B cell (primary cell): ENCODE measurements at regions not wholly inside any gene's neighbourhood (a gene's known extent, or its start where the extent isn't known, plus 50 kb on each side); places are given as distances from the start of the nearest gene placed in this dataset.

Experiments
- ATAC-seq: fragments of 200-7000 bp; cut with Tn5 transposase; one replicate; pipeline ENCODE4 v1.10.0; 2021; ENCODE audit warnings: low read depth, mild to moderate bottlenecking, moderate number of reproducible peaks, moderate library complexity
- CTCF ChIA-PET: fragments of 350-600 bp; sonication (Branson Sonifier 250); formaldehyde crosslinking; loops from one replicate; lab custom pipeline; 2021; ENCODE audit warnings: antibody characterized with exemption, inconsistent platforms; lab: Charles Lee
- POLR2A ChIA-PET: fragments of 350-600 bp; sonication (Branson Sonifier 250); formaldehyde crosslinking; loops from one replicate; lab custom pipeline; 2021; ENCODE audit warnings: antibody characterized with exemption; lab: Charles Lee
- DNase-seq: peaks from one replicate; pipeline ENCODE4 v3.0.0; 2013
- H2AFZ ChIP-seq: 2 replicates; pipeline ENCODE4 v1.6.1; 2012; ENCODE audit warnings: mild to moderate bottlenecking, low read depth, low read length; ENCODE audit not compliant: insufficient read depth, poor library complexity, severe bottlenecking
- H3K27ac ChIP-seq, 2 donors: 1 replicate in 1 of 2; 2 replicates in 1 of 2; pipeline ENCODE4 v1.5.1; 2012 to 2013; ENCODE audit warnings: low read length in 2 of 2, mild to moderate bottlenecking in 2 of 2, moderate library complexity in 1 of 2
- H3K27me3 ChIP-seq, 4 experiments: fragments of 200-600 bp in 1 of 4; sonication (generic) in 1 of 4; replicated peaks in 1 of 4; 1 replicate in 2 of 4; 2 replicates in 2 of 4; pipeline versions ENCODE4 v1.6.1 to v1.7.0; 2013 to 2016; ENCODE audit warnings: low read length in 3 of 4, mild to moderate bottlenecking in 2 of 4, mixed read lengths in 1 of 4, moderate library complexity in 1 of 4; ENCODE audit not compliant: insufficient read depth in 4 of 4, control insufficient read depth in 3 of 4; ENCODE audit errors: control extremely low read depth in 1 of 4
- H3K36me3 ChIP-seq, 2 experiments: replicated peaks in 1 of 2; 1 replicate in 1 of 2; 2 replicates in 1 of 2; pipeline versions ENCODE4 v1.6.1 to v1.7.1; 2013; ENCODE audit warnings: low read length in 1 of 2; ENCODE audit not compliant: insufficient read depth in 2 of 2, control insufficient read depth in 1 of 2; ENCODE audit errors: control extremely low read depth in 1 of 2, extremely low read depth in 1 of 2
- H3K4me1 ChIP-seq, 2 donors: fragments of 200-600 bp in 1 of 2; sonication (generic) in 1 of 2; 1 replicate in 1 of 2; 2 replicates in 1 of 2; pipeline versions ENCODE4 v1.5.1 to v1.6.1; 2013 to 2017; ENCODE audit warnings: low read length in 2 of 2; ENCODE audit not compliant: control insufficient read depth in 2 of 2, insufficient read depth in 2 of 2
- H3K4me2 ChIP-seq: replicated peaks from 2 replicates; pipeline ENCODE3; 2012; ENCODE audit warnings: mild to moderate bottlenecking, low read depth, low read length; ENCODE audit not compliant: poor library complexity, severe bottlenecking
- H3K4me3 ChIP-seq, 5 experiments: fragments of 200-600 bp in 1 of 5; sonication (generic) in 1 of 5; 1 replicate in 3 of 5; 2 replicates in 2 of 5; pipeline versions ENCODE4 v1.5.1 to v1.7.0; 2011 to 2016; ENCODE audit warnings: low read length in 4 of 5, mild to moderate bottlenecking in 4 of 5, low read depth in 2 of 5, control low read depth in 1 of 5, moderate library complexity in 1 of 5; ENCODE audit not compliant: insufficient read depth in 1 of 5; ENCODE audit errors: control extremely low read depth in 1 of 5, extremely low read depth in 1 of 5
- H3K79me2 ChIP-seq: fragments of 200-600 bp; sonication (generic); one replicate; pipeline ENCODE4 v1.6.0; 2016; ENCODE audit warnings: low read length; ENCODE audit not compliant: control insufficient read depth, insufficient read depth
- H3K9ac ChIP-seq: fragments of 200-600 bp; sonication (generic); 2 replicates; pipeline ENCODE4 v1.6.1; 2017; ENCODE audit warnings: mild to moderate bottlenecking, low read length, moderate library complexity
- H3K9me3 ChIP-seq, 3 donors: one replicate each; pipeline versions ENCODE4 v1.6.1 to v1.7.1; 2013; ENCODE audit warnings: low read length in 2 of 3; ENCODE audit not compliant: control insufficient read depth in 2 of 3, insufficient read depth in 1 of 3; ENCODE audit errors: control extremely low read depth in 1 of 3
- H4K20me1 ChIP-seq: 2 replicates; pipeline ENCODE4 v1.6.0; 2012; ENCODE audit warnings: mild to moderate bottlenecking, low read length; ENCODE audit not compliant: insufficient read depth, control insufficient read depth, poor library complexity, severe bottlenecking
- H3K27ac Mint-ChIP-seq: one replicate; pipeline ENCODE4 v1.8.0; 2021; ENCODE audit warnings: mixed read lengths
- H3K27me3 Mint-ChIP-seq: one replicate; pipeline ENCODE4 v1.8.0; 2021; ENCODE audit warnings: mixed read lengths
- H3K4me1 Mint-ChIP-seq: one replicate; pipeline ENCODE4 v1.8.0; 2021; ENCODE audit warnings: mixed read lengths
- H3K4me3 Mint-ChIP-seq: one replicate; pipeline ENCODE4 v1.8.0; 2021; ENCODE audit warnings: mixed read lengths
- H3K9me3 Mint-ChIP-seq: one replicate; pipeline ENCODE4 v1.8.0; 2022; ENCODE audit warnings: mixed read lengths; ENCODE audit not compliant: insufficient read depth
- EZH2 ChIP-seq: IDR thresholded peaks from 2 replicates; pipeline ENCODE4 v1.6.1; 2012; ENCODE audit warnings: borderline replicate concordance, low read depth, mild to moderate bottlenecking, moderate library complexity, low read length; ENCODE audit not compliant: insufficient read depth, poor library complexity, severe bottlenecking
- WGBS: methylation state at CpG from one replicate; pipeline ENCODE4 v1.1.5; 2013; ENCODE audit warnings: missing lambda C conversion rate; ENCODE audit not compliant: insufficient coverage; 5-methylcytosine and 5-hydroxymethylcytosine counted together
- intact Hi-C: fragments of 100-400 bp; cut with micrococcal nuclease; formaldehyde crosslinking; loops from one replicate; pipeline ENCODE4 v1.10.0; 2022
- TF ChIP-seq, protein P1 (sequence below): fragments of 200-600 bp; IDR thresholded peaks from one replicate; pipeline ENCODE4 v1.8.0; 2022; ENCODE audit warnings: antibody characterized with exemption, mild to moderate bottlenecking

DNA sequence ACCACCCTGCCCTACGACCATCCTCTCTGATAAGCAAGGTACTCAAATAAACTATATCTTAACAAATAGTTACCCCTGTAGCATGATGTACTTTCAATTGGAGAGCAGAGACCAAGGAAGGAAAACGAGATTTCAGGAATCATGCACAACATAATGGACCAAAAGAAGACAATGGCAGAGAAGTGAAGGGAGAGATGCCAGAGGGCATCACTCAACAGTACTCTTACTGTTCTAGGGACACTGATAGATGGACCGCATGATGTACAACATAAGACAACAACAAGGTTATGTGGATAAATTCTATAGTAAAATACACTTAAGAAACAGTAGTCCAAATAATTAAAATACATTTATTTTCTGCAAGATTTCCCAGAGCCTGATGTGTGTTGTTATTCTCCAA lies 77.5 kb upstream of the IFNG-AS1 start:
- Mint-ChIP-seq H3K4me3 (no peak overlapping the region), H3K4me1 (no peaks in the 10 kb centered on the region), H3K9me3 (no peaks in the 10 kb centered on the region), H3K27ac (no peak overlapping the region), H3K27me3 (peaks cover 23% of the 10 kb centered on the region)
- no peaks in the 10 kb centered on the region for H3K9me3 ChIP-seq
- TF ChIP-seq, protein P1, sequence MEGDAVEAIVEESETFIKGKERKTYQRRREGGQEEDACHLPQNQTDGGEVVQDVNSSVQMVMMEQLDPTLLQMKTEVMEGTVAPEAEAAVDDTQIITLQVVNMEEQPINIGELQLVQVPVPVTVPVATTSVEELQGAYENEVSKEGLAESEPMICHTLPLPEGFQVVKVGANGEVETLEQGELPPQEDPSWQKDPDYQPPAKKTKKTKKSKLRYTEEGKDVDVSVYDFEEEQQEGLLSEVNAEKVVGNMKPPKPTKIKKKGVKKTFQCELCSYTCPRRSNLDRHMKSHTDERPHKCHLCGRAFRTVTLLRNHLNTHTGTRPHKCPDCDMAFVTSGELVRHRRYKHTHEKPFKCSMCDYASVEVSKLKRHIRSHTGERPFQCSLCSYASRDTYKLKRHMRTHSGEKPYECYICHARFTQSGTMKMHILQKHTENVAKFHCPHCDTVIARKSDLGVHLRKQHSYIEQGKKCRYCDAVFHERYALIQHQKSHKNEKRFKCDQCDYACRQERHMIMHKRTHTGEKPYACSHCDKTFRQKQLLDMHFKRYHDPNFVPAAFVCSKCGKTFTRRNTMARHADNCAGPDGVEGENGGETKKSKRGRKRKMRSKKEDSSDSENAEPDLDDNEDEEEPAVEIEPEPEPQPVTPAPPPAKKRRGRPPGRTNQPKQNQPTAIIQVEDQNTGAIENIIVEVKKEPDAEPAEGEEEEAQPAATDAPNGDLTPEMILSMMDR, result no peak
- TF ChIP-seq EZH2, result no peak
- ATAC-seq (no peak), DNase-seq (no peak)
- no peak overlapping the region for H3K9ac ChIP-seq
- H3K79me2 ChIP-seq, result no peaks in the 10 kb centered on the region
- intact Hi-C loops, result no loop called here
- H3K4me2 ChIP-seq, result no peak overlapping the region
- ChIA-PET CTCF (no interaction called here), POLR2A (no interaction called here)
- no peaks in the 10 kb centered on the region for H4K20me1 ChIP-seq
- no peak overlapping the region for H2AFZ ChIP-seq
- no peaks in the 10 kb centered on the region for H3K4me1 ChIP-seq
- no peak overlapping the region for H3K27ac ChIP-seq
- WGBS, result no CpG with 5 or more reads among the region's 3 CpGs
- no peak overlapping the region for H3K4me3 ChIP-seq
- peaks cover 0 to 4% (median 0%) of the 10 kb centered on the region in 4 experiments for H3K27me3 ChIP-seq
- H3K36me3 ChIP-seq, result no peaks in the 10 kb centered on the region

DNA sequence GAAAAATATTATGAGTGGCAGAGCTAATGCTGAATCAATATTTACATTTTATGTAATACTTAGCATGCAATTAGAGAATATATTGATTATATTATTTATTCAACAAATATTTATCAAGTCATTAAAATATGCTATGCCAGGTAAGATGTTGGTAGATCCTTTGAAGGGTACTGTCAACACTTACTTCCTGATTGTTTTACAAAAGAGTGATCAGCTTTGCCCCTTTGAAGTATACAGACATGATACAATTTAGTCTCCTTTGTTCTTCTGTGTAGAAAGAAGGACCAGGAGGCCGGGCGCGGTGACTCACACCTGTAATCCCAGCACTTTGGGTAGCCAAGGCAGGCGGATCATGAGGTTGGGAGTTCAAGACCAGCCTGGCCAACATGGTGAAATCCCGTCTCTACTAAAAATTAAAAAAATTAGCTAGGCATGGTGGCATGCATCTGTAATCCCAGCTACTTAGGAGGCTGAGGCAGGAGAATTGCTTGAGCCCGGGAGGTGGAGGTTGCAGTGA lies 73.9 kb upstream of the IFNG-AS1 start:
- POLR2A ChIA-PET, result interaction anchor here (0.6 kb wide), 2 partner anchors 562 to 751 kb away, joined by 4 to 5 read pairs; no protein-coding TSS in a partner anchor
- Histone ChIP-seq H3K4me1 (peaks cover 11 to 12% of the 10 kb centered on the region in 2 donors), H3K27me3 (peaks cover 0 to 4% (median 0%) of the 10 kb centered on the region in 4 experiments), H3K79me2 (no peaks in the 10 kb centered on the region), H3K9me3 (no peaks in the 10 kb centered on the region), H3K27ac (no peak overlapping the region), H3K4me2 (no peak overlapping the region), H3K9ac (no peak overlapping the region), H4K20me1 (no peaks in the 10 kb centered on the region), H3K4me3 (no peak overlapping the region), H2AFZ (no peak overlapping the region), H3K36me3 (no peaks in the 10 kb centered on the region)
- Mint-ChIP-seq H3K27ac (no peak overlapping the region), H3K9me3 (no peaks in the 10 kb centered on the region), H3K4me3 (no peak overlapping the region), H3K27me3 (peaks cover 17% of the 10 kb centered on the region), H3K4me1 (peaks cover 11% of the 10 kb centered on the region)
- intact Hi-C loops, result no loop called here
- ATAC-seq (no peak), DNase-seq (no peak)
- CTCF ChIA-PET, result no interaction called here
- 93% methylated on average over 5 of the region's 6 CpGs for WGBS
- TF ChIP-seq, protein P1, result no peak
- TF ChIP-seq EZH2, result no peak
